Fibroblast of lung (primary cell): ENCODE measurements at regions not wholly inside any gene's neighbourhood (a gene's known extent, or its start where the extent isn't known, plus 50 kb on each side); places are given as distances from the start of the nearest gene placed in this dataset.
"Not testable (repeated sequence)": the region's sequence is repeated elsewhere in the genome, so short reads cannot be mapped to it uniquely, and the experiment has no call there.

ENCODE experiments used
- DNase-seq, 2 donors: peaks; one replicate each; pipeline versions ENCODE4 v3.0.0 to v3.0.0-alpha.2; 2010; ENCODE audit warnings: low read depth in 2 of 2
- H2AFZ ChIP-seq: 2 replicates; pipeline ENCODE4 v1.5.1; 2012; ENCODE audit warnings: low read length, control low read depth, inconsistent platforms
- H3K27ac ChIP-seq: 2 replicates; pipeline ENCODE4 v1.5.1; 2011; ENCODE audit warnings: low read length, control low read depth; ENCODE audit not compliant: insufficient read depth
- H3K27me3 ChIP-seq: 2 replicates; pipeline ENCODE4 v1.5.1; 2011; ENCODE audit warnings: mild to moderate bottlenecking, low read length; ENCODE audit not compliant: control insufficient read depth, insufficient read depth
- H3K36me3 ChIP-seq: 2 replicates; pipeline ENCODE4 v1.5.1; 2011; ENCODE audit warnings: low read length; ENCODE audit not compliant: control insufficient read depth, insufficient read depth
- H3K4me1 ChIP-seq: 2 replicates; pipeline ENCODE4 v1.5.1; 2011; ENCODE audit warnings: low read length; ENCODE audit not compliant: control insufficient read depth, insufficient read depth; ENCODE audit errors: extremely low read depth
- H3K4me2 ChIP-seq: 2 replicates; pipeline ENCODE4 v1.5.1; 2011; ENCODE audit warnings: low read length, control low read depth; ENCODE audit not compliant: insufficient read depth; ENCODE audit errors: extremely low read depth
- H3K4me3 ChIP-seq, 4 experiments: fragments of 200-600 bp in 1 of 4; sonication (generic) in 1 of 4; replicated peaks in 1 of 4; 2 replicates each; pipeline ENCODE4 v1.5.1; 2011 to 2016; ENCODE audit warnings: low read length in 4 of 4, low read depth in 3 of 4, mild to moderate bottlenecking in 3 of 4, control low read depth in 2 of 4, inconsistent platforms in 1 of 4, mixed read lengths in 1 of 4; ENCODE audit not compliant: insufficient read depth in 1 of 4; ENCODE audit errors: control extremely low read depth in 1 of 4
- H3K79me2 ChIP-seq: 2 replicates; pipeline ENCODE4 v1.5.1; 2012; ENCODE audit warnings: mild to moderate bottlenecking, low read length, inconsistent platforms; ENCODE audit not compliant: control insufficient read depth, insufficient read depth
- H3K9ac ChIP-seq: 2 replicates; pipeline ENCODE4 v1.5.1; 2011; ENCODE audit warnings: mild to moderate bottlenecking, low read length, control low read depth; ENCODE audit not compliant: insufficient read depth
- H3K9me3 ChIP-seq: 2 replicates; pipeline ENCODE4 v1.5.1; 2012; ENCODE audit warnings: low read depth, low read length; ENCODE audit not compliant: control insufficient read depth, insufficient read depth
- H4K20me1 ChIP-seq: 2 replicates; pipeline ENCODE4 v1.5.1; 2011; ENCODE audit warnings: low read length; ENCODE audit not compliant: control insufficient read depth, insufficient read depth; ENCODE audit errors: extremely low read depth
- CTCF ChIP-seq, 2 donors: IDR thresholded peaks in 1 of 2; conservative IDR thresholded peaks in 1 of 2; 1 replicate in 1 of 2; 2 replicates in 1 of 2; pipeline ENCODE4 v1.5.1; 2011 to 2012; ENCODE audit warnings: low read length in 2 of 2, control low read depth in 1 of 2, inconsistent platforms in 1 of 2, low read depth in 1 of 2, mild to moderate bottlenecking in 1 of 2
- EZH2 ChIP-seq: IDR thresholded peaks from 2 replicates; pipeline ENCODE4 v1.5.1; 2012; ENCODE audit warnings: low read length, control low read depth, mild to moderate bottlenecking; ENCODE audit errors: missing control alignments

GRCh38 chrY:10958122-10958521 lies 1430.4 kb downstream of the TSPY10 start:
- not testable (repeated sequence) for H3K4me2 ChIP-seq, H3K9me3 ChIP-seq

GRCh38 chrY:10973422-10973821 lies 1445.7 kb downstream of the TSPY10 start:
- TF ChIP-seq CTCF (conservative IDR thresholded peaks at IDR 0.05 in 1 of 2, IDR thresholded peaks at IDR 0.05 in 1 of 2; ENCODE audit: low read depth in 1 of 2, low read length in 2 of 2) (no peak), EZH2 (no peak)
- Histone ChIP-seq H3K4me1 (no peaks in the 10 kb centered on the region), H4K20me1 (no peaks in the 10 kb centered on the region), H3K4me3 (no peak overlapping the region), H3K27me3 (no peaks in the 10 kb centered on the region), H3K36me3 (no peaks in the 10 kb centered on the region), H3K9ac (no peak overlapping the region), H3K79me2 (no peaks in the 10 kb centered on the region), H3K4me2 (no peak overlapping the region), H2AFZ (no peak overlapping the region), H3K9me3 (no peaks in the 10 kb centered on the region), H3K27ac (no peak overlapping the region)
- DNase-seq: no peak

More at GRCh38 chrY:10958122-10958521, 1430.4 kb downstream of the TSPY10 start:
- H3K4me3 ChIP-seq, H3K9ac ChIP-seq, H3K4me1 ChIP-seq, H4K20me1 ChIP-seq, H3K27me3 ChIP-seq, DNase-seq, H2AFZ ChIP-seq, H3K79me2 ChIP-seq, H3K27ac ChIP-seq, H3K36me3 ChIP-seq: not testable (repeated sequence)

GRCh38 chrY:10986655-10987054 lies 1459.0 kb downstream of the TSPY10 start:
- no peak overlapping the region for H3K9ac ChIP-seq
- no peak overlapping the region for H3K4me2 ChIP-seq
- no peak overlapping the region for H2AFZ ChIP-seq
- no peak overlapping the region for H3K27ac ChIP-seq
- H3K4me1 ChIP-seq: no peaks in the 10 kb centered on the region
- H3K36me3 ChIP-seq: no peaks in the 10 kb centered on the region
- DNase-seq: no peak
- H3K79me2 ChIP-seq: no peaks in the 10 kb centered on the region
- TF ChIP-seq CTCF (conservative IDR thresholded peaks at IDR 0.05 in 1 of 2, IDR thresholded peaks at IDR 0.05 in 1 of 2; ENCODE audit: low read depth in 1 of 2, low read length in 2 of 2) (no peak), EZH2 (no peak)
- no peaks in the 10 kb centered on the region for H4K20me1 ChIP-seq
- no peaks in the 10 kb centered on the region for H3K27me3 ChIP-seq
- H3K4me3 ChIP-seq: no peak overlapping the region
- H3K9me3 ChIP-seq: peaks cover 1% of the 10 kb centered on the region
